Left kidney (tissue), 1 donor: ENCODE measurements at regions not wholly inside any gene's neighbourhood (a gene's known extent, or its start where the extent isn't known, plus 50 kb on each side); places are given as distances from the start of the nearest gene placed in this dataset.

Experiments
- DNase-seq: peaks from one replicate; pipeline ENCODE4 v3.0.0-alpha.2; 2013

DNA sequence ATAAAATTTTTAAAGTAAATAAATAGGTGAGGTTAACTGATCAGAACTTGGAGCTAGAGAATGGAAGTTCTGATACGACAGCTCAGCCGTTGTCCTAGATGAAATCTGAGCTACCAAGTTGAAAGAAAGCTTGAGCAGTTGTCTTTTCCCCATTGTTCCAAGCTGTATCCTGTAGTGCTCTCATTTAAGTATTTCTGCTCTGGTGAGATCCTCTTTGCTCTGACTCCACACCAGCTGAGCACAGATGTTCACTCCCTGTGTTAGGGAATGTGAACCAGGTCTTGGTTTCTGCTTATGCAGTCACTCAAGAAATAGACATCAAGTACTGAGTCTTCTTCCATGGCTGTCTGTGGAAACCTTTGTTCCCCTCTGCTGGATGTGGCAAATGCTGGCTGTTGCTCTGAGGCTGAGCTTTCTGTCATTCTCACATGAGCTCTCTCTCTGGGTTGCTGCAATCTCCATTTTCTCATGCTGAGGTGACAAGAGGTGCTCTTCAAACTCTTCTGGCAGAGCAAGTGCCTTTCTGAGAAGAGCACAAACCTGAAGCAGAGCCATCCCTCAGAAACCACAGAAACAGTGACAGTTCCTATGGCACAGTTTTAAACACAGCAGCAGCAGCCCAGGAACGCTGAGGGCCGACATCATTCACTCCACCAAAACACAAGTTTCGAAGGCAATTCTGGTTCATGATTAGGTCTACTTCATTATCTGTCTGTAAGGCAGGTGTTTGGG lies 194.1 kb downstream of the SP3 start:
- DNase-seq = no peak

DNA sequence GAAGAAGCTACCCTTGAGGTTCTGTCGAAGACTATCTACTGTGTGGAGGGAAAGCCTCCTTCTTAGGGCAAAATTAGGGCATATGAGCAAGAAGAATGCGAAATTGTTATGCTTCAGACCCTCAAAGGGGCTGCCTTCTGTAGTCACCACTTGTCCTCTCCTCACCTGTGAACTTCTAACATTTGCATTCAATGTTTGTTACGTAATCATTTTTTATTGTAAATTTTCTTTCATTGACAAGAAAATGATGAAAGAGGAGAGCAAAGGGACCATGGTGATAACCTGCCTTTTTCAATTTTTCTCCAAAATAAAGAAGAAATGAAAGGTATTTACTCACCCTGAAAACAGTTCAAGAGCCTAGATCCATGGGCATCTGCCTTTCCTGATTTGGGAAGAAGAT lies 193.0 kb downstream of the SP3 start:
- no peak for DNase-seq

DNA sequence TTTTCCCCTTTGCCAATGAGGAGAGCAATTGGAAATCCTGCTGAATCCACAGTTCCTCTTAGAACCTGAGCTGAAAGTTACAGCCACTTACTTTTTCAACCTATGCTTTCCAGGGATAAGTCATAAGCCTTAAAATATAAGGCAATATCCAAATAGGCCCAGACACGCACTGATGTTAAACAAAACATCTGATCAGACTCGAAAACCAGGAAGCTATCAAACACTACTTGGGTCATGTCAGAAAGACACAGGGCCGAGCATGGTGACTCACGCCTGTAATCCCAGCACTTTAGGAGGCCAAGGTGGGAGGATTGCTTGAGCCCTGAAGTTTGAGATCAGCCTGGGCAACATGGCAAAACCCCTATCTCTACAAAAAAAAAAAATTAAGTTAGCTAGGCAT lies 192.1 kb downstream of the SP3 start:
- no peak for DNase-seq

DNA sequence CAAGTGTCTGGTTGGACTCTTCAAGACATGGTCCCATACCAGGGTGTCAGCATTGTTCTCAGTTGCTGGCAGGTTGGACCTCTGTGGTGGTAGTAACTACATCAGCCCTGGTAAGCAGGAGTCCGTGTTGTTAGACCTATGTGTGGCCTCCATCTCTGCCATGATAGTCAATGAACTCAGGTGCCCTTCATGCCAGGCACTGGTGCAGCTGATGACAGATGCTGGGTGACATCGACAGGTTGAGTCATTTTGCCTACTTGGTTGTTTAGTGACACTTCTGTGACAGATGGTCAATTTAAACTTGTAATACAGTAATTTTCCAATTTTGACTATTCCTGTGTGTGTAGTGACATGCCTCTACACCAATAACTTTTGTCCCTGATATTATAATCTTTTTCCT lies 189.7 kb downstream of the SP3 start:
- no peak for DNase-seq

DNA sequence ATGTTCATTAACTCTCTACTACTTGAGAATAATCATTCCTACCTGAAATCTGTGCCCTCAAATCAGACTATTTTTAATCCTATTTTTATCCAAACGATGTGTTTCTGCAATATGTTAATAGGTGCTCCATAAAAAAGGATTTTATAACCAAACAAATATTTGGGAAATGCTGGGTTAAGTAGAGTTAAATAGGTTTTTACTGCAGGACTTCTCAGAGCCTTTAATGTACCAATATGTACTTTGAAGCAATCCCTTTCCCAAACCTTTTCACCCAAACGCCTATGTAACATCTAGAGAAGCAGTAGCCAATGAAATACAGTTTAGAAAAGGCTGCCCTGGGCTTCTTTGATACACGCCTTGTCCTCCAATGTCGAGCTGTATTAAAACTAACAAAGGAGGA lies 182.5 kb downstream of the SP3 start:
- DNase-seq = no peak

DNA sequence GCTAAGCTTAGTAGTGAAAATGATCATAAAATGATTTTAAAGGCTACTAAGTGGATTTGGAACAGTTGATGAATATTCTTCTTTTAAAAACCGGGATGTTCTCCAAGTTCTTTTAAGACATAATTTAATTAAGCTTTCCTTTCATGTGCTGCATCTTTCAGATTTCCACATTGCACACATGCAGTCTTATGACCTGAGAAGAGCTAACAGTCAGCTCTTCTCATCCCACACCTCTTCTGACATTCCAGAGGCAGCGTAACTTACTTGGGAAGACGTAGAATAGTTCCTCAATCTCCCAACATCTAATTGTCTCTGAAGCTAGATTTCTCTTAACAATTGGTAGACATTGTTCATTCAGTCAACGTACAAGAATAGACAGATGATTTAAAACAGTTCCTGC lies 181.8 kb downstream of the SP3 start:
- no peak for DNase-seq

DNA sequence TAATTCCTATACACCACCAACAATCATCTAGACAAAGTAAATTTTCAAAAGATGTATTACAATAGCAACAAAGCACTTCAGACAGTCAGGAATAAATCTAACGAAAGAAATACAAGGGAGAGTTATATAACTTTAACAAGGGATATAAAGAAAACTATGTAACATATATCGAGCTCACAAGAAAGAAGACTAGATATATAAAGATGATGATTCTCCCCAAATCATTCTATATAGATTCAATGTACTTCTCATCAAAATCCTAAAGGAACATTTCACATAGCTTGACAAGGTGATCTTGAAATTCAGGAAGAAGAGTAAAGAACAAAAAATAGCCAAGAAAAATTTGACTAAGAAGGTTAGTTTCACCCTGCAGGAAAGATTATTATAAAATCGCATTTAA lies 179.4 kb downstream of the SP3 start:
- DNase-seq = no peak

DNA sequence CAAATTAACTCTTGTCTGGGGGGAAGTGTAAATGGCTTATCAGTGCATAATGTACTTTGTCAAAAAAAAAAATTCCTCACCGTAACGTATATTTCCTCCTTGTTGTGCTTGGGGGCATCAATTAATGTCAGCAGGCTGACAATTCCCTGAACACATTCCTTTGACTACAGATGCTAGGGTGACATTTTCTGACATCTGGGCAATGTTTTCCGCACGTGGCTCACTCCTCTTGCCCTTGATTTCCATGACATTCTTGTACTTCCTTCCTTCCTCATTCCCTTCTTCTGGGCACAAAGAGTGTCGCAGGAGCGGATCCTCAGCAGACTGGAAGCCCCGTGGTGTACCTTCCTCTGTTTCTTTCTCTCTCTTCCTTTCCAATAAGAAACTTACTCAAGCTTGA lies 173.7 kb downstream of the SP3 start:
- no peak for DNase-seq

DNA sequence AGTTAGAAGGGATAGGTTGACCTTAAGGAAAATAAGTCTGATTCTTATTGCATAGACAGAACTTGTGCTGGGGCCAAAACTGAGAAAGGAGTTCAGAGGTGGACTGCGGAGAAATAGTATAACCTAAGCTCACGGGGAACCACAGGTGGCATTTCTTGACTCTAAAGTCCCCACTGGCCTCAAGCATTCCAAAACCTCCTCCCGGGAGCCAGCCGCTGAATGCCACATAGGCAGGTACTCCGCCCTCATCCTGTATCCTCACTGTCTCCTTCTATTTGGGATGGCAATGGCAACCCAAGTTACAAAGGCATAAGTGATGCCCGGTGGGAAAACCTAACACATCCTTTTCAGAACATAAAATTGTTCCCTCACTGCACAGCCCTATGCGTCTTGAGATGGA lies 173.0 kb downstream of the SP3 start:
- DNase-seq = no peak

DNA sequence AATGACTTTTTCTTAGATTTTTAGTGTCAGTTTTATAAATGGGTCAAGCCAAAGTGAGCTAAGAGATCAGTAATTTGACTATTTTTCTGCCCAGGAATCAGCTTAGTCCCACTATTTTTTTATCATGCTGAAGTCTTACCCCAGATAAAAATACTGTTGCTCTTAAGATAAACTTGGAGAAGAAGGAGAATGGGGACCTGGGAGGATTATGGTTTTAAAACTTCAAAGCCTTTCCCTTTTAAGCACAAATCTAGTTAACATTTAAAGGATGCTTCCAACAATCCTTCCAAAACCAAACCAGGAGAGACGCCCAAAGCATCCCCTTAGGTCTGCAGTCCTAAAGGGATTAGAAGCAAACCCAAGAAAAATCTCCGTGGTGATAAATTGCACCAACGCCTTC lies 172.4 kb downstream of the SP3 start:
- no peak for DNase-seq

DNA sequence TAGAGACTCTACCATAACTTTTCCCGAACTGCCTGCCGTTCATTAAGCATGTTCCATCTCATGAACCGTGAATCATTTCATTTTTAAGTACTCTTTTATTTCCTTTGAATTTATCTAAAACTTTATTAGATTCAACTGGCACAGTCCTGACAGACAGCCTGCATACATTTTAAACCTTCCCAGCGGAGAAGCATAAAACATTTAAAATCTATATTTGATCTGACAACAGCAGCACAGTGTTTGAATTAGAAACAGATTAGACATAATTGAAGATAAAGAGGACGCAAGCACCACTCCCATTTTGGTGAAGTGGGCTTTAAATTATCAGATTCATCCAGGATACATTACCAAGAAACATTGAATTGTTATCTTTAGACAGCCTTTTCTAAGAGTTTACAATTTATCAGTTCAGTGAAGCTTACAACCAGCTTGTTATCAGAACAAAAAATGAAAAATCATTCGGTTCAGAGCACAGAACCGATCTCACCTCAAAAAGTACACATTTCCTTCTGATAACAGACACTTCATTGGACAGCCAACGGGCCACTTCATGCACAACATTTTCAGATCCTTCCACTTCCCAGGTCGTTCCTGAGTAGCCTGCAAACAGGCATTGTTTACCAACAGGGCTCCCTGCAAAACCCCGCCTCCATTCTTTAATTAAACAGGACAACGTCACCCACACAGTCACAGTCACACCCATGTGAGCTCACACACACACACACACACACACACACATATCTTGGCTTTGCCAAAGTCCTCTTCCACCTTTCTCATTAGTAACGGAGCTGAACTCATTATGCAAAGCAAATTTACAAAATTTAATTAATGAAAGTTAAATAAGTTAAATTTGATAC lies 171.2 kb downstream of the SP3 start:
- no peak for DNase-seq

DNA sequence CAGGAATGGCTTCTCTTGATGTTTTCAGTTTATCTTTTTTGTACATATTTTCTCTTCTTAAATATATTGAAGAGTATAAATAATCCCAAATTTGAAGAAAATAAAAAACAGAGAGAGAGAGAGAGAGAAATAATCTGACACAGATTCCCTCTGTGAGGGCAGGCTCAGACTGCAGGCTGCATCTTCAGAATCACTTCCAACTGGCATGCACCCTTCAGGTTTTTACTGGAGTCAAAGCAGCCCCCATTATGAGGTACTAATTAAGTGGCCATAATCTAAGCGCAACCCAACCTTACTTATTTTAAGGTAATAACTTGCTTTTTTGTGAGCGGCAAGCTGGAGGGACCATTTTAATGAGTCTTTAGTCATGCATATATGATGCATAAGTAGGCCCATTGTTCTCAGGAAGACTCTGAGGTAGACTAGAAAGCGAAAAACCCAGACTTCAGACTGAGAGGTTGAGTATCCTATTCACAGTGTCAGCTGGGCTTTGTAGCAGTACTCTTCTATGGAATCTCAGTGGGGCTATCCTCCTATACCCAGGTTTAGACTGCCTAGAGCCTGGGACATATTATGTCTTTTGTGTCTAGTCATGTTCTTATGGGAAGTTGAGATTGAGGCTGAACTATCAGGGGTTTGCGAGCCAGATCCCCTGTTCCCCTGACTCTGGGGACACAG lies 167.4 kb downstream of the SP3 start:
- no peak for DNase-seq

DNA sequence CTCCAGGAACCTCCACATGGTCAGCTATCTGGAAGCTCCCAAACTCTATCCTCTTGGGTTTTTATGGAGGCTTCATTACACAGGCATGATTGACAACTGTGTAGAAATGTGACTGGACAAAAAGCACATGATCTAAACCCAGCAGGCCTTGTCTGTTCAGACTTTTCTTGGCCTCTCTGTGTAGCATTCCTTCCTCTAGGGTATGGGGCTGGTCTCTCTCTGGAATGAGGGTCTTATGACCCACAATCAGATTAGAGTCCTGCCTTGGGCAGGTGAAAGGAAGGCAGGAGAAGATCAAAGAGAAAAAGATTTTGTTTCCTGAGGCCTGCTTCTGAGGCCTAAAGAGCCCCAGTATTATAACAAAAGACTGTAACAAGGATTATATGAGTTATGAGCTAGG lies 162.7 kb downstream of the SP3 start:
- no peak for DNase-seq

DNA sequence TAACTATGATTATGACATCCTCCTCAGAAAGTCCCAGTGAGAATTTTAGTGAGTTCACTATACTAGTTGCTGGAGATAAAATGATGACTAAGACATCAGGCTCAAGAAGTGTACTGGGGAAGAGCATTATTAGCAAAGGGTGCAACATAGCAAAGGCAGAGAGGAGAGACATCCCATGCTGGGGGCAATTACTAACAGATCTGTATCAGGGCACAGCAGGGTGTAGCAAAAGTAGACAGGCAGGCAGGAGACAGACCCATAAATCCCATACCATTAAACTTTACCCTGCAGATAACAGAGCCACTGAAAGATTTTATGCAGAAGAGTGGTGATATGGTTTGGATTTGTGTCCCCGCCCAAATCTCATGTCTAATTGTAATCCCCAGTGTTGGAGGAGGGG lies 161.7 kb downstream of the SP3 start:
- no peak for DNase-seq

DNA sequence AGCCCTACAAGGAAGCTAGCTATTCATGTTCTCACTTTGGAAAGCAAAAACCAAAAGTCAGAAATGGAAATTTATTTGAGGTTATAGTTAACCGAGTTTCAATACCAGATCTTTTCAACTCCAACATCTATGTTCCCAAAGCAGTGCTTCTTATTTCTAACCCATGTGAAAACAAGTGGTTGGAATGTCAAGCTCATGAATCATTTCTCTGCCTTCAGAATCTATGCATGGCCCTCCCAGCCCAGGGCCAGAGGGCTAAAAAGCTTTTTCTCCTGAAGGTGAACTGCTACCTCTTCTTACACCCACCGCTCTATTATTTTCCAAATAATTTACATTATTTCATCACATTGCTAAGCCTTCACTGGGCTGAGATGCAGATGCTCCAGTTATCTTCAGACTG lies 158.4 kb downstream of the SP3 start:
- DNase-seq = no peak

DNA sequence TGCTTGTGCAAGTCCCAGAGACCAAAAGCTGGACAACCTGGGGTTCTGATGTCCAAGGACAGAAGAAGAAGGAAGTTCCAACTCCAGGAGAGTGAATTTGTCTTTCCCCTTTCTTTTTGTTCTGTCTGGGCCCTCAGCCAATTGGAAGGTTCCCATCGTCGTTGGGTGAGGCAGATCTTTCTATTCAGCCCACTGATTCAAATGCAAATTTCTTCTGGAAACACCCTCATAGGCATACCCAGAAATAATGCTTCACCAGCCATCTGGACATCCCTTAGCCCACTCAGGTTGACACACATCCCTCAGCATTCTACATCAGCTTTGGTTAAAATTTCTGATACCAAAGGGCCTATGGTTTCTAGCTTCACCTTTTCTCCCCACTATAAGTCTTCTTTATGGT lies 156.5 kb downstream of the SP3 start:
- DNase-seq = no peak

DNA sequence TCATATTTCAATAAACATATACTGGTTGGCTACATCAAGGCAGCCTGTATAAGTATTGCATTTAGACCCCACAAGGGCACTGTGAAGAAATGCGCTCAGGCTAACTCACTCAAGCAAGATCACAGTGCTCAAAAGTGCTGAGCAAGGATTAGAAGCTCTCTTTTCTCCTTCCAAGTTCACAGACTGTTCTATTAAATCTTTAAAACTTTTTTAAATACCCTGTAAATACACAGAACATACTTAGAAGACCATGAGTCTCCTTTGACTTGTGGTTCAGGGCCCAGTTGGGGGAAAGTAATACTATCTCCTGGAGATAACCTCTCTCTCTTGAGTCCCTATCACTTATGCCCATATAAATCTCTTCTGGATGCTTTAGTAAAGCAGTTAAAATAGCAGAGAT lies 152.9 kb downstream of the SP3 start:
- no peak for DNase-seq

DNA sequence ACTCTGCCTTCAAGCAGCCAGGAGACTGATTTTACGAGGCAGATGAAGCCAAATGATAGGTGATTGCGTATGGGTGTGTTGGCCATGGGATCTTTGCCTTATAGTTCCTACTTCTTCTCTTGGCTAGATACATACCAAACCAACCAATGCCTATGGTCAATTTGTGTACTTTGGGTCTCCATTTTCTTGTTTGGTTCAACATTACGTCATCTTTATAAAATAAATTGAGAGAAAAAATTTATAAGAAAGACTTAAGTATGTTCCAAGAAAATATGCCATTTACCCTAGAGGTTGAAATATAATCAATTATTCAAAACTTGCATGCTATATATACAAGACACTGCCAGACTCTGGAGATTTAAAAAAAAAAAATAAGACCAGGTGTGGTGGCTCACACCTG lies 150.9 kb downstream of the SP3 start:
- DNase-seq = no peak

DNA sequence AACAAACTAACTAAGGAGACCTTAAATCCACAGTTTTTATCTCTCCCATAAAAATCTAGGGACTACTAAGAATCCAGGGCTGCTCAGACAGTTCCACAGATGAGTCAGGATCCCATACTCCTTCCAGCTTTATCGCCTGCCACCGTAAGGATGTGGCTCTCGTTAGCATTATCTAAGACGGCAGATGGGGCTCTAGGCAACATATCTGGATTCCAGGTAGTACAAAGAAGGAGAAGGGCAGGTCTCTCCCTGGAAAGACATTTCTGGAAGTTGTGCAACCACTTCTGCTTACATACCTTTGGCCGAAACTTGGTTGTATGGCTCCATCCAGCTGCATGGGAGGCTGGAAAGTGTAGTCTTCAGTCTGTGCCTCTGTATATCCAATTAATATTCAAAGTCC lies 149.4 kb downstream of the SP3 start:
- DNase-seq = no peak

DNA sequence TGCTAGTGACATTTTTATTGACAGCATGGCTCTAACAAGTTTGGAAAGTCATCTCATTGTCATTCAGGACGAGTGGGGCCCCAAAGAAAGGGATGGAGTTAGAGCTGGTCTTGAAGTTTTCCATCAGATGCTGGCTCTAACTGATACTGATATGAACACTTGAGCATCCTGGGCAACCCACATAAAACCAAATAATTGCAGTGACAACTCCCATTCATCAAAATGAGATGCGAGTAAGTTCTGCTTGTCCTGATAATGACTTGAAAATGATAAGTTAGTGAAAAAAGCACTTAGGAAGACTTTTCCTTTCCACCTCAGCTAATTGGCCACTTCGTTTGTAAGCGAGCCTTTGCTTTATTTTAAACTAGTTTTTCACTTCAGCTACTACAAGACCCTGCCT lies 147.6 kb downstream of the SP3 start:
- no peak for DNase-seq

DNA sequence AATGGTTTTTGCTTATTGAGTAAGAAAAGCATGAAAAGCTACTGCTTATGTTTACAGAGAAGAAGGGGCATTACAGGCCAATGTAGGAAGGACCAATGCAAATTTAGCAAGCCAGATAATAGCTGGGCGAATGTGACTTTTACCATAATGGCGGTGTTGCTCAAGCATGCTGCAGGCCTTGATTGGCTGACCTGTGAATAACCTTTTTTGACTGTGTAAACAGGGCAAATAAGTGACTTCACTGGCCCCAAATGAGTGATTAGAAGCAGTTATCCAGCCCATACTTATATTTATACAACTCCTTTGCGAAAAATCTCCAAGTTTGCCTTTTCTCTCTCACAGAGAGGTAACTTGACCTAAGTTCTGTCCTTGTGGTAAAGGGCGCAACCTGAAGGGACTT lies 146.9 kb downstream of the SP3 start:
- DNase-seq = no peak

DNA sequence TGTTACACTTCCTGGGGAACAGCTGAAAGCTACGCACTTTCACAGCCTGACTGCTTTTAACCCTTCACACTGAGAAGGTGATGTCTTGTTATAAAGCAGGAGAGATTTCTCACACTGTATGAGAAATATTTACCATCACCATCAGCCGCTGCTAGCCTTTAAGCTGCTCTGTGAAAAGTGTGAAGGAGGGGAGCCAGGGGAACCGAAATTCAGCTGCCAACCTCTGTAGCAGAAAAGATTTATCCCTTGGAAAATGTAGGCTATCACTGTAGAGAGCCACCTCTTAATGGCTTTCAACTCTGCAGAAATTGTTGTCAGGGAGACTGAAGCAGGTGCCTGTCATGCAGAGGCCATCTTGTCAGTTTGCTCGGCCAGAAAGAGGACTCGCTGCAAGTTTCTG lies 145.3 kb downstream of the SP3 start:
- no peak for DNase-seq

DNA sequence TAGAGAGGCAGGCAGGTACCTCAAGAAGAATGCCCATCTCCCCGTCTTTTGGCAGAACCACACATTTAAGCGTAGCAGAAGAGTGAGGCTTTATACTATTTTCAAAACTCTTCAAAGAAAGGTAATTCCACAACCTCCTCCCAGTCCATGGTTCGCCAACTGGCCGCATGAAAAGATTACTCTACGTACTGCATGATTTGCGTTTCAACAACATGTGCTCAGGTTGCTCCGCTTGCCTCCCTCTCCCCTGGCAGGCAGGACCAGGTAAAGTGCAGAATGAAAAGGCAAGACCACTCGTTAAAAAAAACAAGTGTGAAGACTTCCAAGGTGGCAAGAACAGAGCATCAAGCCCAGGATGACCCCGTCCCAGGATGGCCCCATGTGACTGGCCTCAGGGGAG lies 143.7 kb downstream of the SP3 start:
- no peak for DNase-seq
